BJ (cell line): ENCODE measurements at regions not wholly inside any gene's neighbourhood (a gene's known extent, or its start where the extent isn't known, plus 50 kb on each side); places are given as distances from the start of the nearest gene placed in this dataset.
A peak's percentile ranks its signal among the peaks of the same experiment; 100 is the strongest.

ENCODE experiments used
- CTCF ChIA-PET: fragments of 350-600 bp; formaldehyde crosslinking; extraction: SDS; loops from one replicate; lab custom pipeline; 2021; ENCODE audit warnings: antibody characterized with exemption, inconsistent platforms; lab: Yijun Ruan, JAX
- POLR2A ChIA-PET: fragments of 300-600 bp; sonication (Branson Sonifier 250); formaldehyde crosslinking; extraction: SDS; loops from one replicate; lab custom pipeline; 2021; ENCODE audit warnings: antibody characterized with exemption; lab: Charles Lee
- DNase-seq: peaks from one replicate; pipeline ENCODE4 v3.0.0-alpha.2; 2011; ENCODE audit warnings: low read depth
- H3K27me3 ChIP-seq: 2 replicates; pipeline ENCODE4 v1.6.0; 2011; ENCODE audit warnings: low read length; ENCODE audit not compliant: control insufficient read depth, insufficient read depth
- H3K36me3 ChIP-seq: 2 replicates; pipeline ENCODE4 v1.5.1; 2011; ENCODE audit warnings: low read length; ENCODE audit not compliant: control insufficient read depth, insufficient read depth
- H3K4me3 ChIP-seq: 2 replicates; pipeline ENCODE4 v1.5.1; 2011; ENCODE audit warnings: low read depth, mild to moderate bottlenecking, control low read depth, low read length
- TF ChIP-seq, protein P1 (sequence below): IDR thresholded peaks from 2 replicates; pipeline ENCODE4 v1.5.1; 2011; ENCODE audit warnings: low read depth, mild to moderate bottlenecking, control low read depth, inconsistent platforms, low read length, moderate library complexity; ENCODE audit not compliant: insufficient read depth

GRCh38 chr6:144443157-144443556, 158.0 kb downstream of the UTRN start:
- TF ChIP-seq, protein P1, sequence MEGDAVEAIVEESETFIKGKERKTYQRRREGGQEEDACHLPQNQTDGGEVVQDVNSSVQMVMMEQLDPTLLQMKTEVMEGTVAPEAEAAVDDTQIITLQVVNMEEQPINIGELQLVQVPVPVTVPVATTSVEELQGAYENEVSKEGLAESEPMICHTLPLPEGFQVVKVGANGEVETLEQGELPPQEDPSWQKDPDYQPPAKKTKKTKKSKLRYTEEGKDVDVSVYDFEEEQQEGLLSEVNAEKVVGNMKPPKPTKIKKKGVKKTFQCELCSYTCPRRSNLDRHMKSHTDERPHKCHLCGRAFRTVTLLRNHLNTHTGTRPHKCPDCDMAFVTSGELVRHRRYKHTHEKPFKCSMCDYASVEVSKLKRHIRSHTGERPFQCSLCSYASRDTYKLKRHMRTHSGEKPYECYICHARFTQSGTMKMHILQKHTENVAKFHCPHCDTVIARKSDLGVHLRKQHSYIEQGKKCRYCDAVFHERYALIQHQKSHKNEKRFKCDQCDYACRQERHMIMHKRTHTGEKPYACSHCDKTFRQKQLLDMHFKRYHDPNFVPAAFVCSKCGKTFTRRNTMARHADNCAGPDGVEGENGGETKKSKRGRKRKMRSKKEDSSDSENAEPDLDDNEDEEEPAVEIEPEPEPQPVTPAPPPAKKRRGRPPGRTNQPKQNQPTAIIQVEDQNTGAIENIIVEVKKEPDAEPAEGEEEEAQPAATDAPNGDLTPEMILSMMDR, result no peak
- H3K27me3 ChIP-seq, result no peaks in the 10 kb centered on the region
- no peak for DNase-seq
- no peak overlapping the region for H3K4me3 ChIP-seq
- H3K36me3 ChIP-seq, result peaks cover 15% of the 10 kb centered on the region
- ChIA-PET CTCF (no interaction called here), POLR2A (no interaction called here)

- H3K27me3 ChIP-seq, result no peaks in the 10 kb centered on the region
- peaks cover 3% of the 10 kb centered on the region for H3K36me3 ChIP-seq
- CTCF ChIA-PET, result no interaction called here
- peak; percentile 20 for DNase-seq
- POLR2A ChIA-PET, result no interaction called here
- TF ChIP-seq, protein P1, result no peak
- no peak overlapping the region for H3K4me3 ChIP-seq
Observed at GRCh38 chr6:144447472-144447871, 162.3 kb downstream of the UTRN start.

DNA sequence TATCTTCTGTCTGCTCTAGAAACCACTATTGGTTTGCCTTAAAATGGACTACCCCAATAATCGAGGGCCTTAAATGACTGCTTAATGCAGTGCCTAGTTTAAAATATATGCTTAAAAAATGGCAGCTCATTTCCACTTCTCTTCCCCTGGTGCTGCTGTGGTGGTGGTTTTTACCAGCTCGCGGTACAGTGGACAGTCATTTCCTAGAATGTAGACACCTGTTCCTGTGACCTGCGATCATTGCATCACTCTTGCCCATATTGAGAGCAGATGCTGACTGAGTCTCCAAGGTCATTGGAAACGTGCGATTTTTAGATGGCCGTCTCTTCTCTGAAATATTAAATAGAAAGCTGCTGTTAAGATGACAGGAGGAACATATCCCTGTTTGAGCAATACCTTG, 164.1 kb downstream of the UTRN start:
- Histone ChIP-seq H3K27me3 (no peaks in the 10 kb centered on the region), H3K36me3 (peaks cover 3% of the 10 kb centered on the region), H3K4me3 (no peak overlapping the region)
- ChIA-PET CTCF (no interaction called here), POLR2A (no interaction called here)
- no peak for DNase-seq
- TF ChIP-seq, protein P1, result no peak

DNA sequence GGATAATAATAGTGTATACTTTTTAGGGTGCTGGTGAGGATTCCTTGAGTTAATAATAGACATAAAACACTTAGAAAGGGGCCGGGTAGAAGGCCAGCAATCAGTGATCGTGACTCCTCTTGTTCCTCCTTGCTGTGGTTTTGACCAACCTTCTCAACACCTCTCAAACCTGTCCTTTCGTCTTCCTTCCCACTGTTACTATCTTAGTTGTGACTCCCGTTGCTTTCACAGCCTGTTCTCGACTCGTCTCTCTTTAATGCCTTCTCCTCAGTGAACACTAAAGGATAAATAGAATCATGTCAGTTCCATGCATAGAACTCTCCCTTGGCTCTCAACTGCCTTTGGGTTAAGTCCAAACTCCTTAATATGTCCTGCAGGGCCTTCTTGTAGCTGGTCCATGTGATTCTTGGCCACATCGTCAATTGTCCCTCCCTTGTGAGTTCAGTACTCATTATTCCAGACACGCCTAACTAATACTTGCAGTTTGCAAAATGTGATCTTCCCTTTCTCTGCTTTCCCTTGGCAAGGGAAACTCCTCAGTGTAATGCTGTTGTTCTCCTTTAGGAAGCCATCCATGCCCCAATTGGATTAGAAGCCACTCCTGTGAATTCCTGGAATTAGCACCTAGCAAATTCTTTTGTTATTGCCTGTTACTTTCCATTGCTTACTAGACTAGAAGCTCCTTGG, 164.9 kb downstream of the UTRN start:
- H3K36me3 ChIP-seq, result peaks cover 3% of the 10 kb centered on the region
- CTCF ChIA-PET, result no interaction called here

GRCh38 chr6:144460327-144461095, 175.4 kb downstream of the UTRN start:
- H3K4me3 ChIP-seq, result no peak overlapping the region
- TF ChIP-seq, protein P1, result no peak
- POLR2A ChIA-PET, result no interaction called here
- no peaks in the 10 kb centered on the region for H3K27me3 ChIP-seq
- CTCF ChIA-PET, result no interaction called here
- peaks cover 3% of the 10 kb centered on the region; the same call in 1 of the 2 replicates for H3K36me3 ChIP-seq
- no peak for DNase-seq

More for the DNA sequence above, 164.9 kb downstream of the UTRN start:
- TF ChIP-seq, protein P1, result no peak
- Histone ChIP-seq H3K4me3 (no peak overlapping the region), H3K27me3 (no peaks in the 10 kb centered on the region)
- DNase-seq, result no peak
- POLR2A ChIA-PET, result no interaction called here
